ENCODE measurements at regions not wholly inside any gene's neighbourhood (a gene's known extent, or its start where the extent isn't known, plus 50 kb on each side); places are given as distances from the start of the nearest gene placed in this dataset.

- H3K27ac ChIP-seq: no peak overlapping the region
- no peaks in the 10 kb centered on the region for H3K9me3 ChIP-seq
- H3K4me1 ChIP-seq: no peaks in the 10 kb centered on the region
Observed at GRCh38 chr16:5549802-5550201, 452.2 kb upstream of the EEF2KMT start.

GRCh38 chr16:5541356-5541755 is 443.8 kb upstream of the EEF2KMT start:
- no peak for DNase-seq (ENCODE audit: extremely low spot score in 2 of 2)
- H3K4me1 ChIP-seq: no peaks in the 10 kb centered on the region
- no peaks in the 10 kb centered on the region for H3K36me3 ChIP-seq
- intact Hi-C loops (cut with DNase I): no loop called here
- no peak overlapping the region for H3K4me3 ChIP-seq
- H3K9me3 ChIP-seq: no peaks in the 10 kb centered on the region
- H3K27me3 ChIP-seq: no peaks in the 10 kb centered on the region
- TF ChIP-seq POLR2A (IDR thresholded peaks at IDR 0.05): no peak
- no peak for TF ChIP-seq CTCF (IDR thresholded peaks at IDR 0.05)
- no peak for TF ChIP-seq POLR2AphosphoS5 (IDR thresholded peaks at IDR 0.05; ENCODE audit: insufficient read depth in 1 of 2, low read depth in 1 of 2)
- no peak overlapping the region for H3K27ac ChIP-seq

More at GRCh38 chr16:5549802-5550201, 452.2 kb upstream of the EEF2KMT start:
- Histone ChIP-seq H3K27me3 (no peaks in the 10 kb centered on the region), H3K4me3 (no peak overlapping the region), H3K36me3 (no peaks in the 10 kb centered on the region)
- intact Hi-C loops (cut with DNase I): no loop called here
- TF ChIP-seq POLR2A (IDR thresholded peaks at IDR 0.05) (no peak), CTCF (IDR thresholded peaks at IDR 0.05) (no peak), POLR2AphosphoS5 (IDR thresholded peaks at IDR 0.05; ENCODE audit: insufficient read depth in 1 of 2, low read depth in 1 of 2) (no peak)
- no peak for DNase-seq (ENCODE audit: extremely low spot score in 2 of 2)

GRCh38 chr16:5537347-5537746 is 439.8 kb upstream of the EEF2KMT start:
- Histone ChIP-seq H3K27me3 (no peaks in the 10 kb centered on the region), H3K36me3 (no peaks in the 10 kb centered on the region), H3K4me3 (no peak overlapping the region), H3K9me3 (no peaks in the 10 kb centered on the region), H3K27ac (no peak overlapping the region), H3K4me1 (no peaks in the 10 kb centered on the region)
- intact Hi-C loops (cut with DNase I): no loop called here
- TF ChIP-seq POLR2A (IDR thresholded peaks at IDR 0.05) (no peak), CTCF (IDR thresholded peaks at IDR 0.05) (no peak), POLR2AphosphoS5 (IDR thresholded peaks at IDR 0.05; ENCODE audit: insufficient read depth in 1 of 2, low read depth in 1 of 2) (no peak)
- DNase-seq (ENCODE audit: extremely low spot score in 2 of 2): no peak

DNA sequence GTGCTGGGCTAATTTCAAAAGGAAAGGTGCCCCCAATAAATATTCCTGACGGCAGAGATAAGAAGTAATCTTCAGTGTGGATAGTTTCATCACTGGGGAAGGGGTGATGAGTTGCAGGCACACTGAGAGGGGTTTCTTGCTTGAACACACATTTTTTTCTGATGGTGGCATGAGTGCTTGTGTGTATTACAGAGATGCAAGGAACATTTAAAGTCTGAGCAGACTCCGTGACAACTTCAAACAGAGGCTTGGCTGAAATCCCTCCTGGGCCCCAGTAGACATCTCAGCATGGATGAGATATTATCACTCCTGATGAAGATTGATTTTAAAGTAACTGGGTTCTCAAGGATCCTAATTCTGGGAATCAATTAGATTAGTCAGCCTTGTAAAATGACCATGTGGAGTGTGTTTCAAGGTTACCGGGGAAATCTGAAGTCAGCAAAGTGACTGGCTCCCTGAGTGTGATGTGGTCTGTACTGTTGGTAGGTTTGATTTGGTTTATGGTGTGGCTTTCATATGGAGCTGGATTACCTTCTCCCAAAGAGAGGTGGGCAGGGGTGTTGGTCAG is 435.8 kb upstream of the EEF2KMT start:
- Histone ChIP-seq H3K36me3 (no peaks in the 10 kb centered on the region), H3K27ac (no peak overlapping the region), H3K4me1 (no peaks in the 10 kb centered on the region), H3K27me3 (no peaks in the 10 kb centered on the region), H3K9me3 (no peaks in the 10 kb centered on the region), H3K4me3 (no peak overlapping the region)
- TF ChIP-seq POLR2AphosphoS5 (IDR thresholded peaks at IDR 0.05; ENCODE audit: insufficient read depth in 1 of 2, low read depth in 1 of 2): no peak
- TF ChIP-seq POLR2A (IDR thresholded peaks at IDR 0.05): no peak
- no peak for TF ChIP-seq CTCF (IDR thresholded peaks at IDR 0.05)
- intact Hi-C loops (cut with DNase I): no loop called here
- no peak for DNase-seq (ENCODE audit: extremely low spot score in 2 of 2)

GRCh38 chr16:5527817-5528216 is 430.2 kb upstream of the EEF2KMT start:
- no peak for DNase-seq (ENCODE audit: extremely low spot score in 2 of 2)
- H3K4me3 ChIP-seq: no peak overlapping the region
- H3K9me3 ChIP-seq: no peaks in the 10 kb centered on the region
- no peaks in the 10 kb centered on the region for H3K36me3 ChIP-seq
- no peaks in the 10 kb centered on the region for H3K4me1 ChIP-seq
- H3K27ac ChIP-seq: no peak overlapping the region
- no peaks in the 10 kb centered on the region for H3K27me3 ChIP-seq
- TF ChIP-seq POLR2A (IDR thresholded peaks at IDR 0.05): no peak
- no peak for TF ChIP-seq CTCF (IDR thresholded peaks at IDR 0.05)
- TF ChIP-seq POLR2AphosphoS5 (IDR thresholded peaks at IDR 0.05; ENCODE audit: insufficient read depth in 1 of 2, low read depth in 1 of 2): no peak
- intact Hi-C loops (cut with DNase I): no loop called here

Measured in vagina (tissue), 2 donors.